ENCODE measurements at regions not wholly inside any gene's neighbourhood (a gene's known extent, or its start where the extent isn't known, plus 50 kb on each side); places are given as distances from the start of the nearest gene placed in this dataset.
"Not testable (repeated sequence)": the region's sequence is repeated elsewhere in the genome, so short reads cannot be mapped to it uniquely, and the experiment has no call there.

DNA sequence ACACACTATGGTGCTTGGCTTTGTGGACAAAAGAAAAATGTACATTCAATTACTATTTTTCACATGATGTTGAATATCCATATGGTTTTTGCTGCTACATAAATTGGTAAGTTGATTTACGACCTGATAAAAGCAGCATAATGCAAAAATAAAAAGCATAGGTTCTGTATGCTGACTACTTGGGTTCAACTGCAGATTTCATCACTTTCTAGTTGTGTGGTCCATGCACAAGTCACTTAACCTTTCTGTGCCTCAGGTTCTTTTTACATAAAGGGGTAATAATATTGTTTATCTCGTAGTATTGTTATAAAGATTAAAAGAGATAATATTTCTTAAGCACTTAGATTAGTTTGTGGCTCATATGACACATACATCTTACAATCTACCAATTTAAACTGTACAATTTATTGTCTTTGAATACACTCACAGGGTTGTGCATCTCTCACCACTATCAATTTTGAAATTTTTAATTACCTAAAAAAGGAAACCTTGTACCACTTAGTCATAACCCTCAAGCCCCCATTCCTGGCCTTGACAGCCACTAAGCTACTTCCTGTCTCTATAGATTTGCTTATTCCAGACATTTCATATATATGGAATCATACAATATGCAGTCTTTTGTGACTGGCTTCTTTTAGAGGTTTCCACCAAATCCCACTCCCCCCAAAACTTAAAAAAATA is 1443.9 kb downstream of the SUCLG1 start:
- no peak for DNase-seq

GRCh38 chr2:83014462-83014861 is 1444.6 kb downstream of the SUCLG1 start:
- DNase-seq, result no peak

- no peak for DNase-seq
Observed at GRCh38 chr2:83006961-83007360, 1452.1 kb downstream of the SUCLG1 start.

DNA sequence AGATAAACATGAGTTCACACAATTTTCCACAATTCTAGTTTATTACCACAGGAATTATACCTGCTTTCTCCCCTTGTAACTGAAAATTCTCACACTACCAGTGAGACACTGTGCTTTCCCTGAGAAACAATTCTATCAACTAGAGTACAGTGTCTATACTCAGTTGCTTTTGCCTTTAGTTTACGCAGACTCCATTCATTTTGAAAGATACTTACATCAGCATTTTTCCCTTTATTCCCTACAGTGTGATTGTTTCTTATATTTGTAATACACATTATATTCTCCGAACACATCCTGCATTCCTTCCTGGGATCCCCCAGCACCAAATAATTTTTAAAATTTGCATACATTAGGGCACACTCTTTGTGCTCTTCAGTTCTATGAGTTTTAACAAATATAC is 1455.5 kb downstream of the SUCLG1 start:
- DNase-seq, result no peak

- DNase-seq, result no peak
Observed at GRCh38 chr2:83002706-83003105, 1456.4 kb downstream of the SUCLG1 start.

GRCh38 chr2:82998781-82999180 is 1460.3 kb downstream of the SUCLG1 start:
- peak in 2 of 4 experiments; percentile 2 for DNase-seq

GRCh38 chr2:82996217-82996616 is 1462.9 kb downstream of the SUCLG1 start:
- DNase-seq, result no peak

DNA sequence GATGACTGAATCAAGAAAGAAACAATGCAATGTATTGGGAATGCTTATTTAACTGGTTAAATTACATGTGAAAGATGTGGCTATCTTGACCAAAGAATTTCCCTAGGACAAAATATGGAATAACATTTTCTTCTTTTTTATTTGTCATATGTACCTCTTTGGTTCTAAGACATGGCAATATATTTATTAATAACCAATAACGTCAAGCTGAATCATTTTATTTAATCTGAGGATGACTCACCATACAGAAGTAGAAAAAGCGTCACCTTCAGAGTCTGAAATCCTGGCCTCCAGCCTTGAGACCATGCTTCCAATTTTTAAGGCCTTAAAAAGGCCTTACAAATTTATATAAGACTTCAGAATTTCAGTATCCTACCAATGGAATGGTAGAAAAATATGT is 1464.9 kb downstream of the SUCLG1 start:
- DNase-seq, result no peak

GRCh38 chr2:82993609-82994008 is 1465.5 kb downstream of the SUCLG1 start:
- DNase-seq, result no peak

GRCh38 chr2:82992968-82993367 is 1466.1 kb downstream of the SUCLG1 start:
- no peak for DNase-seq

GRCh38 chr2:82987706-82988105 is 1471.4 kb downstream of the SUCLG1 start:
- not testable (repeated sequence) for DNase-seq

DNA sequence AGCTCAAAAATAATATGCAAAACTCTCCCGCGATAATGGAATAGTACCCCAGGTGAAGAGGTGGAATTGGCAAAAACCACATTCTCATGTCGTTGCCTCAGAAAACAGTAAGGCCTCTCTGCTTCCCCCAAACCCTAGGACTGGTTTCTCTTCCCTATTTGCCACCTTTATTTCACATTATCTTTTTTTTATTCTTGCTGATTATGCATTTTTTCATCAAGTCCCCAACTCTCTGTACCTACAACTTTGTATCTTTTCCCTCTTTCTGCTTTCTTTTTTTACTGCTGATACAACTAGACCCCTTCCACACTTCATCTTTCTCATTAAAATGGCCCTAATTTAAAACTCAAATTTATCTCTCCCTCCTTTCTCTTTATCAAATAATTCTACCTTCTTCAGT is 1472.2 kb downstream of the SUCLG1 start:
- DNase-seq, result no peak

DNA sequence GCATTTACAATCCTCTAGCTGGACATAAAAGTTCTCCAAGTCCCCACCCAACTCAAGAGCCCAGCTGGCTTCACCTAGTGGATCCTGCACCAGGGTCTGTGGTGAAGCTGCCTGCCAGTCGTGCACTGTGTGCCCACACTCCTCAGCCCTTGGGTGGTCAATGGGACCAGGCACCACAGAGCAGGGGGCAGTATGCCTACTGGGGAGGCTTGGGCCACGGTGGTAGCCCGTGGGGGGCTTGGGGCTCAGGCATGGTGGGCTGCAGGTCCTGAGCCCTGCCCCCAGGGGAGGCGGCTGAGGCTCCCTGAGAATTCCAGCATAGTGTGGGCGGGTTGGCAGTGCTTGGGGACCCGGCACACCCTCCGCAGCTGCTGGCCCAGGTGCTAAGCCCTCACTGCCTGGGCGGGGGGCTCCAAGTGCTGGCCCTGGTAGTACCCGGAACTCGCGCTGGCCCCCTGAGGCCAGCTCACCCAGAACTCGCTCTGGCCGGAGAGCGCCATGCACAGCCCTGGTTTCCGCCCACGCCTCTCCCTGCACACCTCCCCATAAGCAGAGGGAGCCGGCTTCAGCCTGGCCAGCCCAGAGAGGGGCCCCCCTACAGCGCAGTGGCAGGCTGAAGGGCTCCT is 1473.4 kb downstream of the SUCLG1 start:
- no peak for DNase-seq

DNA sequence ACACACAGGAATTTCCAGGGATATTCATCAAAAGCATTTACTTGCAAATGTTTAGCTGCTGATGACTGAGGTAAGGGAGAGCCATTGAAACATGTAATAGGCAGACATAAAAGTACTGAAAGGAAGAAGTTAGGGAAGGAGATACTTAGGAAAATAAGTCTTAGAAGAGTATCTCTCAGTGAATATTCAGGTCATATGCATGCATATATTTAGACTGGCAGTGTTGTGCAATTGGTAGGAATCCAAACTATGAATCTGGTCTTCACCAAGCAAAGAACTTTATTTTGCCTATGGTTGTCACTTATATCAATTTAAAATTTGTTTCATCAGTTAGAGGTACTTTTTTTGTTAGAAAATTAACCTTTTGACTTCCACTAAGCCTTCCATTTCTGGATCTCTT is 1490.7 kb downstream of the SUCLG1 start:
- no peak for DNase-seq

DNA sequence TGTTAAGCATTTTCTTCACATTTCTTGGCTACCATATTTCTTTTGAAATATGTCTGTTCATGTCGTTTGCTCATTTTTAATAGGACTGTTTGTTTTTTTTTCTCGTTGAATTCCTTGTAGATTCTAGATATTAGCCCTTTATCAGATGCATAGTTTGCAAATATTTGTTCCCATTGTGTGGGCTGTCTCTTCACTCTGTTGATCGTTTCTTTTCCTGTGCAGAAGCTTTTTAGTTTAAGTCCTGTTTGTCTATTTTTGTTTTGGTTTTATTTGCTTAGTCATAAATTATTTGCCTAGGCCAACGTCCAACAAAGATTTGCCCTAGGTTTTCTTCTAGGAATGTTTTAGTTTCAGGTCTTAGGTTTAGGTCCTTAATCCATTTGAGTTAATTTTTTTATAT is 1494.7 kb downstream of the SUCLG1 start:
- no peak for DNase-seq

GRCh38 chr2:82959727-82960126 is 1499.4 kb downstream of the SUCLG1 start:
- no peak for DNase-seq

GRCh38 chr2:82954868-82955267 is 1504.2 kb downstream of the SUCLG1 start:
- DNase-seq, result no peak

GRCh38 chr2:82939211-82939610 is 1519.9 kb downstream of the SUCLG1 start:
- DNase-seq, result no peak

GRCh38 chr2:82938321-82938845 is 1520.7 kb downstream of the SUCLG1 start:
- DNase-seq, result not testable (repeated sequence)

GRCh38 chr2:82913566-82913965 is 1545.5 kb downstream of the SUCLG1 start:
- DNase-seq, result no peak

- no peak for DNase-seq
Observed at GRCh38 chr2:82896117-82896516, 1563.0 kb downstream of the SUCLG1 start.

GRCh38 chr2:82893190-82893589 is 1565.9 kb downstream of the SUCLG1 start:
- DNase-seq, result no peak

GRCh38 chr2:82879803-82880202 is 1579.3 kb downstream of the SUCLG1 start:
- DNase-seq, result no peak

GRCh38 chr2:82875858-82876257 is 1583.2 kb downstream of the SUCLG1 start:
- no peak for DNase-seq
